GM23338 (cell line): ENCODE measurements at regions not wholly inside any gene's neighbourhood (a gene's known extent, or its start where the extent isn't known, plus 50 kb on each side); places are given as distances from the start of the nearest gene placed in this dataset.
A peak's percentile ranks its signal among the peaks of the same experiment; 100 is the strongest.

ENCODE experiments used
- ATAC-seq: fragments of 200-7000 bp; cut with Tn5 transposase; 3 replicates; pipeline ENCODE4 v1.9.1; 2020
- DNase-seq: peaks from one replicate; pipeline ENCODE4 v3.0.0-alpha.2; 2015; ENCODE audit warnings: low spot score
- H2AFZ ChIP-seq: fragments of 200-600 bp; sonication (generic); 2 replicates; pipeline ENCODE4 v1.8.0; 2016; ENCODE audit warnings: antibody characterized with exemption, mild to moderate bottlenecking, moderate library complexity
- H3F3A ChIP-seq: fragments of 200-600 bp; sonication (generic); replicated peaks from 2 replicates; pipeline ENCODE4 v1.8.0; 2017; ENCODE audit warnings: antibody characterized with exemption, mixed run types, low read depth
- H3K27ac ChIP-seq: fragments of 200-600 bp; sonication (generic); 2 replicates; pipeline ENCODE4 v1.6.1; 2016; ENCODE audit warnings: low read depth
- H3K27me3 ChIP-seq: fragments of 200-600 bp; sonication (generic); 2 replicates; pipeline ENCODE4 v1.8.0; 2016; ENCODE audit warnings: mild to moderate bottlenecking, mixed run types, moderate library complexity; ENCODE audit not compliant: insufficient read depth
- H3K36me3 ChIP-seq: fragments of 200-600 bp; sonication (generic); 2 replicates; pipeline ENCODE4 v1.8.0; 2016; ENCODE audit warnings: mild to moderate bottlenecking; ENCODE audit not compliant: insufficient read depth
- H3K4me1 ChIP-seq: fragments of 200-600 bp; sonication (generic); 2 replicates; pipeline ENCODE4 v1.8.0; 2016; ENCODE audit warnings: mild to moderate bottlenecking, moderate library complexity; ENCODE audit not compliant: insufficient read depth
- H3K4me2 ChIP-seq: fragments of 200-600 bp; sonication (generic); 2 replicates; pipeline ENCODE4 v1.7.1; 2017; ENCODE audit warnings: mixed run types
- H3K4me3 ChIP-seq: fragments of 200-600 bp; sonication (generic); 2 replicates; pipeline ENCODE4 v1.6.1; 2016; ENCODE audit warnings: mixed run types
- H3K79me2 ChIP-seq: fragments of 200-600 bp; sonication (generic); replicated peaks from 2 replicates; pipeline ENCODE4 v1.8.0; 2017; ENCODE audit warnings: mild to moderate bottlenecking; ENCODE audit not compliant: insufficient read depth
- H3K9me2 ChIP-seq: fragments of 200-600 bp; sonication (generic); 2 replicates; pipeline ENCODE4 v1.8.0; 2017; ENCODE audit not compliant: insufficient read depth
- H4K20me1 ChIP-seq: fragments of 200-600 bp; sonication (generic); replicated peaks from 2 replicates; pipeline ENCODE4 v1.8.0; 2017; ENCODE audit warnings: mild to moderate bottlenecking; ENCODE audit not compliant: insufficient read depth
- H3K27ac Mint-ChIP-seq: 2 replicates; pipeline ENCODE4 v1.8.0; 2020; ENCODE audit warnings: inconsistent platforms, mild to moderate bottlenecking, moderate library complexity, mixed read lengths
- H3K27me3 Mint-ChIP-seq: 3 replicates; pipeline ENCODE4 v1.8.0; 2022; ENCODE audit warnings: low read depth, mild to moderate bottlenecking, moderate library complexity, mixed read lengths, inconsistent platforms; ENCODE audit not compliant: insufficient read depth, poor library complexity
- H3K36me3 Mint-ChIP-seq: 3 replicates; pipeline ENCODE4 v1.8.0; 2021; ENCODE audit warnings: low read depth, mild to moderate bottlenecking, inconsistent platforms, moderate library complexity, mixed read lengths
- H3K4me1 Mint-ChIP-seq: 3 replicates; pipeline ENCODE4 v1.8.0; 2020; ENCODE audit warnings: mild to moderate bottlenecking, inconsistent platforms, mixed read lengths
- H3K4me3 Mint-ChIP-seq: 3 replicates; pipeline ENCODE4 v1.8.0; 2021; ENCODE audit warnings: moderate library complexity, mild to moderate bottlenecking, inconsistent platforms, mixed read lengths
- H3K9me3 Mint-ChIP-seq: 3 replicates; pipeline ENCODE4 v1.8.0; 2020; ENCODE audit warnings: moderate library complexity, mild to moderate bottlenecking, inconsistent platforms, mixed read lengths
- CREB1 ChIP-seq: fragments of 250-450 bp; sonication (Bioruptor Pico); IDR thresholded peaks from 2 replicates; pipeline ENCODE4 v1.5.0; 2020; ENCODE audit warnings: low read depth, mild to moderate bottlenecking, moderate library complexity
- EZH2 ChIP-seq: fragments of 200-600 bp; sonication (generic); IDR thresholded peaks from one replicate; pipeline ENCODE4 v1.8.0; 2017; ENCODE audit warnings: antibody characterized with exemption, mild to moderate bottlenecking, low read depth; ENCODE audit not compliant: unreplicated experiment
- EZH2phosphoT487 ChIP-seq: fragments of 200-600 bp; sonication (generic); IDR thresholded peaks from one replicate; pipeline ENCODE4 v1.8.1; 2018; ENCODE audit warnings: antibody characterized with exemption; ENCODE audit not compliant: unreplicated experiment
- JUNB ChIP-seq: IDR thresholded peaks from one replicate; pipeline ENCODE4 v1.6.1; 2016; ENCODE audit warnings: antibody characterized with exemption; ENCODE audit not compliant: unreplicated experiment
- NANOG ChIP-seq: IDR thresholded peaks from 2 replicates; pipeline ENCODE4 v1.6.1; 2016; ENCODE audit warnings: antibody characterized with exemption, borderline replicate concordance
- POLR2AphosphoS5 ChIP-seq: IDR thresholded peaks from 2 replicates; pipeline ENCODE4 v1.6.1; 2016; ENCODE audit warnings: antibody characterized with exemption, low read depth
- STAT1 ChIP-seq: IDR thresholded peaks from one replicate; pipeline ENCODE4 v1.6.1; 2016; ENCODE audit warnings: antibody characterized with exemption; ENCODE audit not compliant: unreplicated experiment
- ZNF114 ChIP-seq: fragments of 250-450 bp; sonication (Bioruptor Pico); IDR thresholded peaks from 2 replicates; pipeline ENCODE4 v1.5.0; 2020; ENCODE audit warnings: mild to moderate bottlenecking, moderate library complexity
- ZNF331 ChIP-seq: fragments of 250-450 bp; sonication (Bioruptor Pico); IDR thresholded peaks from 2 replicates; pipeline ENCODE4 v1.5.0; 2020; ENCODE audit warnings: low read depth, mild to moderate bottlenecking, moderate library complexity
- TF ChIP-seq, protein P1 (sequence below): fragments of 250-450 bp; sonication (Bioruptor Pico); IDR thresholded peaks from 2 replicates; pipeline ENCODE4 v1.5.0; 2020; ENCODE audit warnings: mild to moderate bottlenecking, moderate library complexity
- TF ChIP-seq, protein P2 (sequence below), 2 experiments: fragments of 200-600 bp in 1 of 2; sonication (generic) in 1 of 2; conservative IDR thresholded peaks; 2 replicates each; pipeline versions ENCODE4 v1.5.1 to v1.6.1; 2016 to 2017; ENCODE audit warnings: antibody characterized with exemption in 2 of 2, low read depth in 2 of 2, mild to moderate bottlenecking in 2 of 2, moderate library complexity in 1 of 2

DNA sequence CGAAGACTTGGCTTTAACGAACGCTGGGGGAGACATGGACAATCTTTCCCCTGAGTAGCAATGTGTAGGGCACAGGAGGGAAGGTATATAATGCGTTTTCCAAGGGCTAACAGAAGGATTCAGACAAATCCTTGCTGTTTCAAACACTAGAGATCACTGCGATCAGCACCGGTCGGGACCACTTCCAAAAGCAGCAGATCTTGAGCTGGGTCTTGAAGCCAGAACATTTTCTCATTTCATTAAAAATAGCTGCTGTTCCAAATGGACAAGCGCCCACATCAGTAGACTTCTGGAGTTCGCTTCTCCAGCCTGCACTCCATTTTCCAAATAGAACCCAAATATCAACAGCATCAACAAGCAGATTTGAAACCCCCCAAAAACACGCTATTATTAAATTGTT lies 65.1 kb upstream of the MAPRE2 start:
- Histone ChIP-seq H2AFZ (peak overlapping the region; percentile 98; the same call in 1 of the 2 replicates), H3K4me2 (peak overlapping the region; percentile 100), H3K4me1 (peaks cover 18% of the 10 kb centered on the region), H3K36me3 (no peaks in the 10 kb centered on the region), H3K9me2 (no peaks in the 10 kb centered on the region), H3K79me2 (no peaks in the 10 kb centered on the region), H4K20me1 (no peaks in the 10 kb centered on the region), H3K27me3 (peaks cover 84% of the 10 kb centered on the region), H3K27ac (no peak overlapping the region), H3K4me3 (peak overlapping the region; percentile 94), H3F3A (0 out of 2 replicates have a peak, but pooled peaks cover 4% of the 10 kb centered on the region)
- peaks cover 19% of the 10 kb centered on the region for H3K4me1 Mint-ChIP-seq
- TF ChIP-seq EZH2: peak; percentile 58
- TF ChIP-seq EZH2phosphoT487: no peak
- no peak for DNase-seq
- H3K27me3 Mint-ChIP-seq: peaks cover 54% of the 10 kb centered on the region
- no peak for ATAC-seq
- no peak overlapping the region for H3K27ac Mint-ChIP-seq
- H3K36me3 Mint-ChIP-seq: no peaks in the 10 kb centered on the region
- H3K9me3 Mint-ChIP-seq: no peaks in the 10 kb centered on the region
- H3K4me3 Mint-ChIP-seq: peak overlapping the region; percentile 82

DNA sequence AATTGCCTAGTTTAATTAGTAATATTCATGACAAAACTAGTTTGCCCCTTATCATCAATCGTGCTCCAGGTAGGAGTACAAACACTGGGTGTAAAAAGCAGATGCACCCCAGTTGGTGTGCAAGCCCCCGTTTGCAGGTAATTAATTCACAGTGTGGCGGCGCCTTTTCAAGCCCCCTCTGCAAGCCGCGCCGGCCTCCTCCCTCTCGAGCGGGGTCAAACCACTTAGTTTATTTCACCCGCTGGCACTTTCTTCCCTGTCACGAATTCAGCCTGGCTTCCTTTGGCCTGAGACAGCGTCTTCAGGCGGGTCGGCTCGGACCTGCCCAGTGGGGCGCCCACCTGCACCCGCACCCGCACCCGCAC lies 64.7 kb upstream of the MAPRE2 start:
- Histone ChIP-seq H4K20me1 (no peaks in the 10 kb centered on the region), H3K27me3 (peaks cover 88% of the 10 kb centered on the region), H3K4me2 (peak overlapping the region; percentile 100), H3K4me3 (peak overlapping the region; percentile 94), H3F3A (0 out of 2 replicates have a peak, but pooled peaks cover 4% of the 10 kb centered on the region), H3K27ac (no peak overlapping the region), H3K4me1 (peaks cover 18% of the 10 kb centered on the region), H3K9me2 (no peaks in the 10 kb centered on the region), H3K79me2 (no peaks in the 10 kb centered on the region), H2AFZ (peak overlapping the region; percentile 98), H3K36me3 (no peaks in the 10 kb centered on the region)
- DNase-seq (no peak), ATAC-seq (peak; percentile 15)
- Mint-ChIP-seq H3K36me3 (no peaks in the 10 kb centered on the region), H3K27me3 (peaks cover 54% of the 10 kb centered on the region), H3K4me1 (peaks cover 19% of the 10 kb centered on the region), H3K4me3 (peak overlapping the region; percentile 82), H3K9me3 (no peaks in the 10 kb centered on the region), H3K27ac (no peak overlapping the region)
- TF ChIP-seq ZNF114 (CRISPR knock-in tag) (no peak), CREB1 (CRISPR knock-in tag) (no peak), JUNB (no peak), STAT1 (no peak), ZNF331 (CRISPR knock-in tag) (no peak), POLR2AphosphoS5 (no peak), EZH2 (no peak), EZH2phosphoT487 (no peak), NANOG (no peak)
- TF ChIP-seq, protein P1, sequence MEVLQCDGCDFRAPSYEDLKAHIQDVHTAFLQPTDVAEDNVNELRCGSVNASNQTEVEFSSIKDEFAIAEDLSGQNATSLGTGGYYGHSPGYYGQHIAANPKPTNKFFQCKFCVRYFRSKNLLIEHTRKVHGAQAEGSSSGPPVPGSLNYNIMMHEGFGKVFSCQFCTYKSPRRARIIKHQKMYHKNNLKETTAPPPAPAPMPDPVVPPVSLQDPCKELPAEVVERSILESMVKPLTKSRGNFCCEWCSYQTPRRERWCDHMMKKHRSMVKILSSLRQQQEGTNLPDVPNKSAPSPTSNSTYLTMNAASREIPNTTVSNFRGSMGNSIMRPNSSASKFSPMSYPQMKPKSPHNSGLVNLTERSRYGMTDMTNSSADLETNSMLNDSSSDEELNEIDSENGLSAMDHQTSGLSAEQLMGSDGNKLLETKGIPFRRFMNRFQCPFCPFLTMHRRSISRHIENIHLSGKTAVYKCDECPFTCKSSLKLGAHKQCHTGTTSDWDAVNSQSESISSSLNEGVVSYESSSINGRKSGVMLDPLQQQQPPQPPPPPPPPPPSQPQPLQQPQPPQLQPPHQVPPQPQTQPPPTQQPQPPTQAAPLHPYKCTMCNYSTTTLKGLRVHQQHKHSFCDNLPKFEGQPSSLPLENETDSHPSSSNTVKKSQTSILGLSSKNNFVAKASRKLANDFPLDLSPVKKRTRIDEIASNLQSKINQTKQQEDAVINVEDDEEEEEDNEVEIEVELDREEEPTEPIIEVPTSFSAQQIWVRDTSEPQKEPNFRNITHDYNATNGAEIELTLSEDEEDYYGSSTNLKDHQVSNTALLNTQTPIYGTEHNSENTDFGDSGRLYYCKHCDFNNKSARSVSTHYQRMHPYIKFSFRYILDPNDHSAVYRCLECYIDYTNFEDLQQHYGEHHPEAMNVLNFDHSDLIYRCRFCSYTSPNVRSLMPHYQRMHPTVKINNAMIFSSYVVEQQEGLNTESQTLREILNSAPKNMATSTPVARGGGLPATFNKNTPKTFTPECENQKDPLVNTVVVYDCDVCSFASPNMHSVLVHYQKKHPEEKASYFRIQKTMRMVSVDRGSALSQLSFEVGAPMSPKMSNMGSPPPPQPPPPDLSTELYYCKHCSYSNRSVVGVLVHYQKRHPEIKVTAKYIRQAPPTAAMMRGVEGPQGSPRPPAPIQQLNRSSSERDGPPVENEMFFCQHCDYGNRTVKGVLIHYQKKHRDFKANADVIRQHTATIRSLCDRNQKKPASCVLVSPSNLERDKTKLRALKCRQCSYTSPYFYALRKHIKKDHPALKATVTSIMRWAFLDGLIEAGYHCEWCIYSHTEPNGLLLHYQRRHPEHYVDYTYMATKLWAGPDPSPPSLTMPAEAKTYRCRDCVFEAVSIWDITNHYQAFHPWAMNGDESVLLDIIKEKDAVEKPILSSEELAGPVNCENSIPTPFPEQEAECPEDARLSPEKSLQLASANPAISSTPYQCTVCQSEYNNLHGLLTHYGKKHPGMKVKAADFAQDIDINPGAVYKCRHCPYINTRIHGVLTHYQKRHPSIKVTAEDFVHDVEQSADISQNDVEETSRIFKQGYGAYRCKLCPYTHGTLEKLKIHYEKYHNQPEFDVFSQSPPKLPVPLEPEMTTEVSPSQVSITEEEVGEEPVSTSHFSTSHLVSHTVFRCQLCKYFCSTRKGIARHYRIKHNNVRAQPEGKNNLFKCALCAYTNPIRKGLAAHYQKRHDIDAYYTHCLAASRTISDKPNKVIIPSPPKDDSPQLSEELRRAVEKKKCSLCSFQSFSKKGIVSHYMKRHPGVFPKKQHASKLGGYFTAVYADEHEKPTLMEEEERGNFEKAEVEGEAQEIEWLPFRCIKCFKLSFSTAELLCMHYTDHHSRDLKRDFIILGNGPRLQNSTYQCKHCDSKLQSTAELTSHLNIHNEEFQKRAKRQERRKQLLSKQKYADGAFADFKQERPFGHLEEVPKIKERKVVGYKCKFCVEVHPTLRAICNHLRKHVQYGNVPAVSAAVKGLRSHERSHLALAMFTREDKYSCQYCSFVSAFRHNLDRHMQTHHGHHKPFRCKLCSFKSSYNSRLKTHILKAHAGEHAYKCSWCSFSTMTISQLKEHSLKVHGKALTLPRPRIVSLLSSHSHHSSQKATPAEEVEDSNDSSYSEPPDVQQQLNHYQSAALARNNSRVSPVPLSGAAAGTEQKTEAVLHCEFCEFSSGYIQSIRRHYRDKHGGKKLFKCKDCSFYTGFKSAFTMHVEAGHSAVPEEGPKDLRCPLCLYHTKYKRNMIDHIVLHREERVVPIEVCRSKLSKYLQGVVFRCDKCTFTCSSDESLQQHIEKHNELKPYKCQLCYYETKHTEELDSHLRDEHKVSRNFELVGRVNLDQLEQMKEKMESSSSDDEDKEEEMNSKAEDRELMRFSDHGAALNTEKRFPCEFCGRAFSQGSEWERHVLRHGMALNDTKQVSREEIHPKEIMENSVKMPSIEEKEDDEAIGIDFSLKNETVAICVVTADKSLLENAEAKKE: no peak
- TF ChIP-seq, protein P2, sequence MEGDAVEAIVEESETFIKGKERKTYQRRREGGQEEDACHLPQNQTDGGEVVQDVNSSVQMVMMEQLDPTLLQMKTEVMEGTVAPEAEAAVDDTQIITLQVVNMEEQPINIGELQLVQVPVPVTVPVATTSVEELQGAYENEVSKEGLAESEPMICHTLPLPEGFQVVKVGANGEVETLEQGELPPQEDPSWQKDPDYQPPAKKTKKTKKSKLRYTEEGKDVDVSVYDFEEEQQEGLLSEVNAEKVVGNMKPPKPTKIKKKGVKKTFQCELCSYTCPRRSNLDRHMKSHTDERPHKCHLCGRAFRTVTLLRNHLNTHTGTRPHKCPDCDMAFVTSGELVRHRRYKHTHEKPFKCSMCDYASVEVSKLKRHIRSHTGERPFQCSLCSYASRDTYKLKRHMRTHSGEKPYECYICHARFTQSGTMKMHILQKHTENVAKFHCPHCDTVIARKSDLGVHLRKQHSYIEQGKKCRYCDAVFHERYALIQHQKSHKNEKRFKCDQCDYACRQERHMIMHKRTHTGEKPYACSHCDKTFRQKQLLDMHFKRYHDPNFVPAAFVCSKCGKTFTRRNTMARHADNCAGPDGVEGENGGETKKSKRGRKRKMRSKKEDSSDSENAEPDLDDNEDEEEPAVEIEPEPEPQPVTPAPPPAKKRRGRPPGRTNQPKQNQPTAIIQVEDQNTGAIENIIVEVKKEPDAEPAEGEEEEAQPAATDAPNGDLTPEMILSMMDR (conservative IDR thresholded peaks at IDR 0.05; ENCODE audit: low read depth in 2 of 2): no peak
